PC-3 (cell line): ENCODE measurements at regions not wholly inside any gene's neighbourhood (a gene's known extent, or its start where the extent isn't known, plus 50 kb on each side); places are given as distances from the start of the nearest gene placed in this dataset.

Experiments
- CTCF ChIP-seq: fragments of 300-600 bp; sonication (generic); conservative IDR thresholded peaks from 2 replicates; pipeline ENCODE4 v1.5.1; 2017; ENCODE audit warnings: antibody characterized with exemption, low read depth, mild to moderate bottlenecking, low read length
- EZH2 ChIP-seq: fragments of 300-600 bp; sonication (generic); IDR thresholded peaks from one replicate; pipeline ENCODE4 v1.6.1; 2017; ENCODE audit warnings: antibody characterized with exemption, mild to moderate bottlenecking, low read length; ENCODE audit not compliant: unreplicated experiment

GRCh38 chr21:35929901-35930300, 130.4 kb downstream of the SETD4 start:
- no peak for TF ChIP-seq CTCF
- TF ChIP-seq EZH2, result no peak
